ENCODE measurements at regions not wholly inside any gene's neighbourhood (a gene's known extent, or its start where the extent isn't known, plus 50 kb on each side); places are given as distances from the start of the nearest gene placed in this dataset.

DNA sequence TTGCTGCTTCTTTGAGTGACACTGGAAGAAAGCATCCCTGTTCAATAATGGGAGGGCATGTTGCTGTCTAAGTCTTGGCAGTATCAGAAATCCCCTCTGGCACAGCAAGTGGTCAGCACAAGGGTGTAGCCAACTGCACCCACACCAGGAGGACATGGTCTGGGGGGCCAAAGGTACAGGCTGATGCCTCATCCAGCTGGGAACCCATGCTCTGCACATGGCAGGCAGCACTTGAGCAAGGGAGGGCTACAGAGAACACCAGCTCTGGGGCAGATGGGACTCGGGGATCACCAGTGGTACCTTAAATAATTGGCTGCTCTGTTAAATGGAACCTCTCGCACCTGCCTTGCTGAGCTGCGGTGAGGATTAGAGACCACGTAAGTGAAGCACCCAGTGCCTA is 265.2 kb downstream of the SYK start:
- no peak overlapping the region for H3K4me3 ChIP-seq (replicated peaks in 1 of 3; ENCODE audit: insufficient read depth in 1 of 3, low read depth in 1 of 3, low read length in 3 of 3)
- dilution Hi-C loops (cut with MboI; ENCODE audit: extremely low pct_ligation_motif_present, low sequenced_read_pairs): no loop called here
- no peak overlapping the region for H2AFZ ChIP-seq (ENCODE audit: low read depth, low read length)
- POLR2A ChIA-PET: no interaction called here
- H3K79me2 ChIP-seq (ENCODE audit: control insufficient read depth, insufficient read depth, low read length): no peaks in the 10 kb centered on the region
- TF ChIP-seq EZH2 (IDR thresholded peaks at IDR 0.05; ENCODE audit: borderline replicate concordance, low read depth, low read length, severe bottlenecking) (no peak), FOS (IDR thresholded peaks at IDR 0.05; ENCODE audit: borderline replicate concordance, insufficient read depth, low read length) (no peak), POLR2A (IDR thresholded peaks at IDR 0.05; ENCODE audit: low read depth, low read length) (no peak), GATA2 (IDR thresholded peaks at IDR 0.05; ENCODE audit: insufficient read depth, insufficient read length, low read depth, low read length) (no peak), MYC (IDR thresholded peaks at IDR 0.05; ENCODE audit: low read depth, low read length) (no peak), POLR2AphosphoS5 (IDR thresholded peaks at IDR 0.05; ENCODE audit: insufficient read depth, low read depth, low read length) (no peak)
- TF ChIP-seq, protein P1, sequence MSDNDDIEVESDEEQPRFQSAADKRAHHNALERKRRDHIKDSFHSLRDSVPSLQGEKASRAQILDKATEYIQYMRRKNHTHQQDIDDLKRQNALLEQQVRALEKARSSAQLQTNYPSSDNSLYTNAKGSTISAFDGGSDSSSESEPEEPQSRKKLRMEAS (IDR thresholded peaks at IDR 0.05; ENCODE audit: insufficient read depth, insufficient read length): no peak
- TF ChIP-seq, protein P2, sequence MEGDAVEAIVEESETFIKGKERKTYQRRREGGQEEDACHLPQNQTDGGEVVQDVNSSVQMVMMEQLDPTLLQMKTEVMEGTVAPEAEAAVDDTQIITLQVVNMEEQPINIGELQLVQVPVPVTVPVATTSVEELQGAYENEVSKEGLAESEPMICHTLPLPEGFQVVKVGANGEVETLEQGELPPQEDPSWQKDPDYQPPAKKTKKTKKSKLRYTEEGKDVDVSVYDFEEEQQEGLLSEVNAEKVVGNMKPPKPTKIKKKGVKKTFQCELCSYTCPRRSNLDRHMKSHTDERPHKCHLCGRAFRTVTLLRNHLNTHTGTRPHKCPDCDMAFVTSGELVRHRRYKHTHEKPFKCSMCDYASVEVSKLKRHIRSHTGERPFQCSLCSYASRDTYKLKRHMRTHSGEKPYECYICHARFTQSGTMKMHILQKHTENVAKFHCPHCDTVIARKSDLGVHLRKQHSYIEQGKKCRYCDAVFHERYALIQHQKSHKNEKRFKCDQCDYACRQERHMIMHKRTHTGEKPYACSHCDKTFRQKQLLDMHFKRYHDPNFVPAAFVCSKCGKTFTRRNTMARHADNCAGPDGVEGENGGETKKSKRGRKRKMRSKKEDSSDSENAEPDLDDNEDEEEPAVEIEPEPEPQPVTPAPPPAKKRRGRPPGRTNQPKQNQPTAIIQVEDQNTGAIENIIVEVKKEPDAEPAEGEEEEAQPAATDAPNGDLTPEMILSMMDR (IDR thresholded peaks at IDR 0.05; ENCODE audit: extremely low read depth in 1 of 2, insufficient read depth in 1 of 2, low read depth in 1 of 2, low read length in 2 of 2): no peak
- no TSS peak for BruUV-seq (replicated peaks)
- H3K9ac ChIP-seq (replicated peaks; ENCODE audit: extremely low read depth, insufficient read depth, low read length): no peak overlapping the region
- DNase-seq (ENCODE audit: low read depth, low spot score): no peak
- intact Hi-C loops (cut with micrococcal nuclease): no loop called here
- no peaks in the 10 kb centered on the region for H3K36me3 ChIP-seq (ENCODE audit: control insufficient read depth in 2 of 2, extremely low read depth in 1 of 2, insufficient read depth in 2 of 2, low read length in 2 of 2)
- no peaks in the 10 kb centered on the region for H3K9me3 ChIP-seq (replicated peaks; ENCODE audit: control insufficient read depth, insufficient read depth, low read length)
- no peaks in the 10 kb centered on the region for H4K20me1 ChIP-seq (replicated peaks; ENCODE audit: control insufficient read depth, extremely low read depth, insufficient read depth, low read length)
- no peaks in the 10 kb centered on the region for H3K9me1 ChIP-seq (replicated peaks; ENCODE audit: control insufficient read depth, extremely low read depth, insufficient read depth, low read length)
- H3K27me3 ChIP-seq (ENCODE audit: control insufficient read depth in 2 of 2, insufficient read depth in 2 of 2, low read length in 2 of 2): no peaks in the 10 kb centered on the region
- FAIRE-seq: no peak
- no peak overlapping the region for H3K27ac ChIP-seq (ENCODE audit: insufficient read depth, low read depth, low read length)
- CTCF ChIA-PET: interaction anchor here (1.7 kb wide), 1 partner anchor 23 kb away, joined by 6 read pairs; no protein-coding TSS in a partner anchor
- no peak overlapping the region for H3K4me2 ChIP-seq (ENCODE audit: insufficient read depth, low read length)
- H3K4me1 ChIP-seq (ENCODE audit: control insufficient read depth, extremely low read depth, insufficient read depth, low read length): no peaks in the 10 kb centered on the region
